ENCODE measurements at regions not wholly inside any gene's neighbourhood (a gene's known extent, or its start where the extent isn't known, plus 50 kb on each side); places are given as distances from the start of the nearest gene placed in this dataset.

DNA sequence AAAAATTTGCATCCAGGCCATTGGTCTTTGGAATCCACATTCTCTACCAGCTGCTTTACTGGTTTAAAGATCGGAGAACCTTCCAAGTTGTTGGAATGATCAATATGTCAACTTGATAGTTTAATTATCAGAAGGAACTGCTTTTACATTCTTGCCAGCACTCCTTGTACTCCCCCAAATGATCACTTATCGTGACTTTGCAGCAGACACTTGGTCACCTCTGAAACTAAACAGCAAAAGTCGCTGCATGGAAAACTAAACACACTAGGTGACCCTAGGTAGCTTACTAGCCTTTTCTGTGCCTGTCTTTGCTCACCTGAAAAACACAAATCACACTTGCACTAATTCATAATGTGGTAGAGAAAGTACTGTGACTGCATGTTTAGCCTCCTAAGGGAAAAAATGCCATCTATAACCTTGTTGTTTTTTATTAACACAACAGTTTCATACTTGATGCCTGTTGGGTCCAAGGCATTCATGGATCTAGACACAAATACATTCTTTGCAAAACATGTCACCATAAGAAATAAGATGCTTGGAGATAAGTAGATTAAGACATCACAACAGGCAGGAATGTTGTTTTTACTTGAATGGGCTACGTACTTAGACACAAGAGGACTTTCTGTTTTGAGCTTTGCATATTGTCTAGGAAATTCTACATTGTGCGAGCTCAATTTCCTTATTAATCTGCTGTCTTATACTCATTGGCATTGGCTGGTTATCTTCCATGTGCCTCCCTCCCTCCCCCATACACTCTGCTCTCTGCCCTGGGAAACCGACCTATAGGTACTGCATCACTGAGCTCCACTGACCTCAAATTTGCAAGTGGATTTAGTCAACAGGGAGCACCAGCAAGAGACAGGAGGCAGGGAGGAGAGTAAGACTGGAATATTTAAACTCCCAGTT lies 219.1 kb upstream of the STK17B start:
- DNase-seq (ENCODE audit: low spot score) = no peak

DNA sequence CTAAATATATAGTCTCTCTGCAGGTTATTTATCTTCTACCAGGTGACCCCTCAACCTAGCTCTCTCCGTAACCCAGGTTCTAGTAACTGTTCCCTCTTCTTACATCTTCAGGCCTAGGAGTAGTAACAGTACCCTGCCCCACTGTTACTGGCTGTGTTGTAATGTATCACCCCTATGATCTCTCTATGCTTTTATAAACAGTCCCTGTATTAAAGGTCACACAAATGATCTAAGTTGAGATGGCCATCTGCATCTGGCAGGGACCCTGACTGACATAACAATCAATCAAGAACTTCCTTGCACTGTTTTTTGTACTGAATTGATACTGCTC lies 219.7 kb upstream of the STK17B start:
- no peak for DNase-seq (ENCODE audit: low spot score)

DNA sequence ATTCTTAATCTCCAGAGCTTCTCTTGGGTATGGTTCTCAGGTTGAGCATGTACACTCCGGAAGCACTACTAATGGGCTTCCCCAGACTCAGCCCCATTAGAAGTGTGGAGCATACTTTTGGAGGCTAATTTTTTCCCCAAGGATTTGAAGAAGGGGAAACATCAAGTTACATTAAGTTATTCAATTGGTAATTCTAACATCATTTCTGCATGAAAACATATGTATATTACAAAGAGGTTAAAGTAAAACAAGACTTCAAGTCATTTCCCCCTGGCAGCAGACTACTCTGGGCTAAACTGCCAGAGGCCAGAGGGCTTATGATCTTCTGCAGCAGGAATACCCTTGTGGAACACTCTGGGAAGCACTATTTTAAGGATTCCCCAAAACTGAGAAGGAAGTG lies 227.7 kb upstream of the STK17B start:
- DNase-seq (ENCODE audit: low spot score) = no peak

DNA sequence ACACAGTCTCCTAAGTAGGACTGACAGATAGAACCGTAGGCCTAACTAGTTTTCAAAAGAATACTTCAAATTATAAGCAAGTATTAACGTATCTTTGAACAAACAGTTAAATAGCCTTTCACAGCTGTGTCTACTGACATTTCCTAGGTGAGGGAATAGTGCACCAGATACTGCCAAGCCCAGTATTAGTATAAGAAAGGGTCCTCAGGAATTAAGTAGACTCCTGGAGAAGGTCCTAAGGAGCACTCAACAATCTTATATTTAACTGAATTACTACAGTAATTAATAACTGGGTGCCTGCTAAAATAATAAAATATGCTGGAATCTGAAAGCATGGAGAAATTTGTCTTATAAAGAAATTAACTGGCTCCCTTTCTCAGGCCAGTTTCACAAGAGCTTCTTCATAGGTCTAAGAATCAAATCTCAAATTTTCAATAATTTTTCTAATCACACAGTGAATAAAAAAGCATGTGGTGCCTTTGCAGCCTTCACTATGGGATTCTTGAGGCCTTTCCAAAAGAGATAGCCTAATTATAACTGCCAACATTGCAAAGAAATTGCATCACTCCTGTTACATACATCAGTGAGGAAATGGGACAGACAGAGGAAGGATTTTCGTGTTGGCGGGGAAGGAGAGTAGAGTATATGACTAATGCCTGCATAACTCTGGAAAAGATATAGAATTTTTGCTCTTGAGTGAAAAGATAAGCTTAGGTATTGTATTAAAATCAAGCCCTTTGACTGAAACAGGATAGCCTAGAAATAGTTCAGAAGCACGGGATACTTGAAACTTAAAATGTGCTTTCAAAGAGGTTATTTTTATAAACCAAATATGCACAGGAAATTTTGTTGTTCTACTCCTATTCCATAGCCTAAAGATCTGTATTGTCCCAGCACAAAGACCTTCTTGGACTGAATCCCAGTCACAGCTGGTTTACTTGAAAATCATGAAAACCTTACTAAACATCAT lies 228.6 kb upstream of the STK17B start:
- peak; percentile 67 for DNase-seq (ENCODE audit: low spot score)

DNA sequence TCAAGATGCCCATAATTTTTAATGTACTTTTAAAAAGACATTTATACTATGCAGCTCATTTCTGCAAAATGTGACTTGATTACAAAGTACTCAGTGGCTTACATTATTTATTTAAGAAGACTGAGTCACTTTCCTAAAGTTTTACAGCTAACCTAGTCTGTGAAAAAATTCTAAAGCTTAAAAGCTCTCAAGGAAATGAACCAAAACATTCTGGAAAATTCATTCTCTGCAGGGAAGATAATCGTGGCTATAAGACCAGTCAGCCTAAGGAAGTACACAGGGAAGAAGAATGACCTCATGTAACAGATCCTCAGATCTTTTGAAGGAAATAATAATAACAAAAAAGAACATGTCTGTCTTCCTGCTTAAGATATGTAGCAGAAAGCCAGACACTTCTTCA lies 232.1 kb upstream of the STK17B start:
- peak; percentile 14 for DNase-seq (ENCODE audit: low spot score)

DNA sequence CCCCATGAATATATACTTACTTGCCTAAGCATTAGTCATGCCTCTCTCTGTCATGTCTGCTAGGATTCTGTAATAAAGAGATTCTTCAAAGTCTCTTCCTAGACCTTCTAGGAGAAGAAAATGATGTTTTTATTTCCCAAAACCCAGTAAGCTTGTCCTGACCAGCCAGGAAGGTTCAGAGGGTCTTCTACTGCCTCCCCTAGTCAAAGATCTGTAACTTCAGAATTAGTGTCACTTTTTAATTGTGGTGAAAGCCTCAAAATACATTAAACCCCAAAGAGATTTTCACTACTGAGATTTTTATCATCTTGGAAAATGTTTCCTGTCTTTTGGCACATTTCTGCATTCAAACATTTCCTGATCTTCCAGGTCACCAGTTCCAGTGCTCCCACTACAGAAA lies 232.9 kb upstream of the STK17B start:
- DNase-seq (ENCODE audit: low spot score) = no peak

DNA sequence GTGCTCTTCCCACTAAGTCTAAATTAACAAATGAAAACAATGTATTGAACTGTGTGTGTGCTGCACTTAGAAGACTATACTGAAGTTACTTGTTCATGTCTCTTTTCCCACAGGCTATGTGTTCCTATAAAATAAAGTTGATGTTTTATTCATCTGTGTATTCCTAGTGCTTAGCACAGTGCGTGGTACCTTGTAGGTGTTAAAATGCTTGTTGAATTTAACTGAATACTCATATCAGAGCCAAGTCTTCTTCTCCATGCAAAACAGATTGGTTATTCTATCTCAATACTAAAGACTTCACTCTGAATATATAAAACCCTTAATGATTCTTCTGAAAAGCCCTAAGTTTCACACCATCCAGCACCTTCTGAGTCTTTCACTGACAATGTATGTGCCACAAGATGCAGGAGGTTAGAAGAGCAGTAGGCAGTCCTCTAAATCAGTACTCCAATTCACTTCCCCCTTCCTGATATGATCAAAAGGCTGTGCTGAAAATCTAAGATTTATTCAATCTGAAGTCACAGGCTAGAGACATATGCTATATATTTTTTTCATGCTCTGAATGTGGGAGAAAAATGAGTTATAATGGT lies 231.7 kb upstream of the CCDC150 start:
- no peak for DNase-seq (ENCODE audit: low spot score)

DNA sequence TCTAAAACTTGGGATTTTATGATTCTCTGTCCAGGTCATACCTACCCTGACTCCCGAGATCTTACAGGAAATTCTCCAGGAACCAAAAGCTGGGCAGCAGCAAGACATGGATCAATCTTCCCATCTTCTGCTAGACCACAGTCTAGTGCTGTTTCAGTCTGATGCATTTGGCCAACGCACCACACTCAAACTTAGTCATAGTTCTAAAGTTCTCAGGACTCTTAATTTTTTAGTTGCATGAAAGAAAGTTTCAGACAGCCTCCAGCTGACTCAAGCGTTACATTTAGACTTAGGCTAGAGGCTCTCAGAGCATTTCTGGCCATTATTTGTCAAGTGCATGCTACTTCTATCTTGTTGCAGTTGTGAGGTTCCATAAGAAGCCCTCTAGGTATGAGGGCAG lies 230.1 kb upstream of the CCDC150 start:
- no peak for DNase-seq (ENCODE audit: low spot score)

DNA sequence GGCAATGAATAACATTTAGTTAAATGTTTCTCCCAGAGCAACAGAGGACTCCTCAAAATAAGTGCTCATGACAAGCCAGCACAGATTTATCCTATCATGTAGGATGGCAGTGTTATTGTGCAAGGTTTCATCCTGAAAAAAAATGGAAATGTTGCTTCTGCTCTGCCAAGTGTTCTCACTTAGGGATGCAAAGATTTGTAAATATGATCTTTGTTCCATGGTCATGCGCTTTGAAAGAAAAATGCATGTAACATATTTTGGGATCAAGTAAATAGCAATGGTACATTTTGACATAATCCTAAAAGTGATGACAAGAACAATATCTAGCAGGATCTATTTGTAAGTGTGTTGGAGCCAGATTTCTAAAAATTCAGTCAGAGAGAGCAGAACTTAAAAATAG lies 229.5 kb upstream of the CCDC150 start:
- no peak for DNase-seq (ENCODE audit: low spot score)

DNA sequence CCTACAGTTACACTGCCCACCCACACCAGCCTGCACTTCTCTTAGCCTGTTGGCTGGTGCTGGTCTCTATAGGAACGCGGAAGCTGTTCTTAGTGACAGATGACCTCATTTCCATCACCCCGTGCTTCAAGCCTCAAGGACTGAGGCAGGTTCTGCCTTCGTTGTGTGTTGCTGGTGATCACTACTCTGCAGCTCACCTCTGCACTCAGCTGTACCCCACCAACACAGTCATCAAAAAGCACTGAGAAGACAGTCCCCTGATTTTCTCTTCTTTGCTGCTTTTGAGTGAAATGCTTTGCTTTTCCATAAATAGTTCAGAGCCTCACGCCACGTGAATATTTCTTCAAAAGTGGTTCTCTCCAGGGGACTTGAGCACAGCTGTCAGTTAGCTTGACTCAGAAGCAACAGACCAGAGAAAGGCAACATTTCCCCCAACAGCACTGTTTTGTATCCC lies 225.7 kb upstream of the CCDC150 start:
- no peak for DNase-seq (ENCODE audit: low spot score)

DNA sequence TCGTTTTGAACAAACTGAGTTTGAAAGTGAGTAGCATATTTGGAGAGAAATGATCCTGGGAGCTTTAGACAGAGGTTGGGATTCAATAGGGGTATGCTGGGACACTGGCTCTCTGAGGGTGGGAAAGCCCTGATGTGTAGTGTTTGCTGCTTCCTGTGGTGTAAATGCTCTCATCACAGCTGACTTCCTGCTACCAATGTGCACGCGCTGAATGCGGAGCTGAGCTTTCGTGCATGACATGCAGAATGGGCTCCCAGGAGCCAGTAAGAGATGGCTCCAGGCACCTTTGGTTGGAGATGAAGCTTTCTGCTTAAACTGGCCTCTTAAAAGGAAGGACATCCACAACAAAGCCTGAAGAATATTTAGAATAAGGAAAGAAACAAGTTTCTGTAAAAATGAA lies 224.1 kb upstream of the CCDC150 start:
- no peak for DNase-seq (ENCODE audit: low spot score)

DNA sequence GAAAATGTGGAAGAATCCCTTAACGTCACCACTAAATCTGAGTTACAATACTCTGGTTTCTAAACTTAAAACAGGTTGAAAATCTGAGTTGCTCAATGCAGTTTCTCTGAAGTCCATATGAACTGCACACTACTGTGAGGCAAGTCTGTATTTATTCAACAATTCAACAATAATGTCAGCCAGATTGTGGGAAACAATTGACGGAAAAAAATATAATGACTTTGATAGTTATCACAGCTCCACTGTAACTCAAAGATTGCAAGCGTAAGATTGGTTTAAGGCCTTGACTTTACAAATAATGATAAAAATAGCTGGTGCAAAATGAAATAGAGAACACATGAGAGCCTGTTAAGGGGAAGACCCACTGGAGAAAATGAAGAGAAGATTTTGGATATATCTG lies 219.4 kb upstream of the CCDC150 start:
- DNase-seq (ENCODE audit: low spot score) = no peak

DNA sequence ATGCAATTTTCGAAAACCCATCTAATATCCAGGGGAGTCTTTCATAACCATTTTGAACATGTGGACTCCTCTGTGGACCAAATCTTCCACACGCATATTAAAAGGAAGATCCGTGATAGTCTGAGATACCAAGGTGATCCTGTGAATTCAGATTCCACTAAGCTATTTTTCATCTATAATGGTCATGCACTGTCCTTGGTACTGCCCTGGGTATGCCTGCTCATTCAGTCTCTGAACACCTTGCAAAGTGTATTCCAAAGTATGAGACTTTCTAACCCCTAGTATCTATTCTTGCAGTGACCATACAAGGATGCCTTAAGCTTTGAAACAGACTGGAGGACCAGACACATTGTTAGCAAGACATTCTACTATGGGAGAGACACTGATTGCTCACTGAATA lies 217.6 kb upstream of the CCDC150 start:
- DNase-seq (ENCODE audit: low spot score) = no peak

DNA sequence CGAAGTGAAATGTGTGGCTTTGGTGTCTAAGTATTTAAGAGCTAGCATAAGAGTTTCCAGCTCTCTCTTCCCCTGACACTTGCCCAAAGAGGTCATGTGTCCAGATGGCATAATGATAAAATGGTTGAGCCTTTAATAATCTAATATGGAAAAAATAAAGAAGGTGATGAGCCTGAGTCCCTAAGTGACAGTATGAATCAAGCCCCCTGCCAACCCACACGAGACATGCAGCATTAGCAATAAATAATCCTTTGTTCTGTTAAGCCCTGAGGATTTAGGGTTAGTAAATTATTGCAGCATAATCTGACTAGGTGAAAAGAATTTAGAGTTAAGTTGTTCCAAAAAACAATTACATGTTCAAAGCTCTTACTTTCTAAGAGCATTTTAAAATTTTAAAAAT lies 217.2 kb upstream of the CCDC150 start:
- DNase-seq (ENCODE audit: low spot score) = no peak

DNA sequence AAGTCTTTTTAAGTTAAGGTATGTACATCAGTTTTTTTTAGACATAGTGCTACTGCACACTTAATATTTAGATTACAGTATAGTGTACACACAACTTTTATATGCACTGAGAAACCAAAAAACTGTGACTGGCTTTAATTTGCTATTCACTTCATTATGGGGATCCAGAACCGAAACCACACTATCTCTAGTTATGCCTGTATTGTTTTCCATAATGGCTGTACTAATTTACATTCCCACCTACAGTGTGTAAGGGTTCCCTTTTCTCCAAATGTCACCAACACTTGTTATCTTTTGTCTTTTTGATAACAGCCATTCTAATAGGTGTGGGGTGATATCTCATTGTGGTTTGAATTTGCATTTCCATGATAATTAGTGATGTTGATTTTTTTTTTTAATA lies 213.4 kb upstream of the CCDC150 start:
- DNase-seq (ENCODE audit: low spot score) = no peak

DNA sequence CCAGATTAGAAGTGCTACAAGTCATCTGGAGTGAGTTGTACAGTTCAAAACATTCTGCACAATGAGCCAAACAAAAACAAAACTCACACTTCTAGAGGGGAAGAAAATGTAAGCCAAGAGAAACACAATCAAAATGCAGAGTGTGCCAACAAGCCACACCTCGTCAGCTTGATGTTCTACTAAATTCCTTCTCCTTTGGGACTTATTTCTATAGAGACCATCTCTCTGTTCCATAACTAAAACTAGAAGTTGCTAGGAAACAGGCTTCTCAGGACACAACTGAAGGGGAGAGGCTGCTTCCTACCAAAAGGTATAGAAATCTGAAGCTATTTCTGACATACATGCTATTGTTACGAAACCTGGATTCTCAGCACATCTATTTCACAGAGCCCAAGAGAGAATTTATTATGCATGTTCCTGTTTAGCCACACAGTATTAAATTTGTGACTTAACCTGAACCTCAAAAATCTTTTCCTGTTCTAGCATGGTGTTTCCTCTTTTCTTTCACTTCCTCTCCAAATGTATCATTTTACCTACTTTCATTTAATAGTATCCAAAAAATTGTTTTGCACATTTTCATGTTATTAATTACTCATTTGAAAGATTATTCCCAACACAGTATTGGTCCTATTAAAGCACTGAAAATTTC lies 211.4 kb upstream of the CCDC150 start:
- no peak for DNase-seq (ENCODE audit: low spot score)

DNA sequence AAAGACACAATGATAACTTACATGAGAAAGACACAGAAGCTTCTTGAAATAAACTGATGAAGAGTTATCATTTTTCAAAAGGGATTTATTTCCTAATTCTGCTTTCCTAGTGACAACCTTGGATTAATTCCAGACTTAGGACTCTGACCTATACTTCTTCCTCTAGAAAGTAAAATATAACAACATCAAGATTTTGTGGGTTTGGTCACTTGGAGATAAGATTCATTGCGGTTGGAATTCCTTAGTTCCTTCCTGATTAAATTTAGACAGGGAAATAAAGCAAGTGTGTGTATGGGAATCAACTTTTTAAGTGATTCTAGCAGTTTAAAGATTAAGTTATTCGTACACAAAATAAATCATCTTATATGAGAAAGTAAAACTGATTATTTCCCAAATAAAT lies 208.4 kb upstream of the CCDC150 start:
- DNase-seq (ENCODE audit: low spot score) = no peak

DNA sequence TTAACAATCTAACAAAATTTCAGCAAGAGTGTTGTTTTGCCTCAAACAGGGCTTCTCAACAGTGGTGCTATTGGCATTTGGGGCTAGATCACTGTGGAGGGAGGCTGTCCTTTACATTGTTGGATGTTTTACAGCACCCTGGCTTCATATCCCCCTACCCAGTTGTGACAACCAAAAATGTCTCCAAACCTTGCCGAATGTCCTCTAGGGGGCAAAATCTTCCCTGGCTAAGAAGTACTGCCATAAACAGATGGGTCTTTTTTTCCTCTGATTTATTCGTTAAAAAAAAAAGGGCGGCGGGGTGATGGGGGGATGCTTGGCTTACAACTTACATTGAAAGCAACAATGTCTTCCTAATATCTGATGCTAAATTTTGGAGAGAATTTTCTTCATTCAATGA lies 207.6 kb upstream of the CCDC150 start:
- DNase-seq (ENCODE audit: low spot score) = peak; percentile 20

DNA sequence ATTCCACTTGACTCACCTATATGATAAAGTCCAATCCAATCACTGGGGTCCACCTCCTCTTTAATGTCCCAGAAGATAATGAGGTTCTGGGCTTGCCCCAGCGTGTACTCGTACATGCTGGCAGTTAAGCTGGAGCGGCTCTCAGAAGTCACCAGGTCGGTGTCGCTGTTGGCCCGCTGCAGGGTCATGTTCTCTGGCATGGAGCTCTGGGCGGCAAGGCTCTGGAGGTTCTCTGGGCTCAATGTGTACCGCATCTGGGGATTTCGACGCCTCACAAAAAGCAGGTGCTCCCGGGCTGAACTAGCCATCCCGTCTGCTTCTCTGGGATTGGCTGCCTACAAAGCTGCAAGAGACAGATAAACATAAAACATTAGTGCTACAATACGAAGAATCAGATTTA lies 206.4 kb upstream of the CCDC150 start:
- no peak for DNase-seq (ENCODE audit: low spot score)

DNA sequence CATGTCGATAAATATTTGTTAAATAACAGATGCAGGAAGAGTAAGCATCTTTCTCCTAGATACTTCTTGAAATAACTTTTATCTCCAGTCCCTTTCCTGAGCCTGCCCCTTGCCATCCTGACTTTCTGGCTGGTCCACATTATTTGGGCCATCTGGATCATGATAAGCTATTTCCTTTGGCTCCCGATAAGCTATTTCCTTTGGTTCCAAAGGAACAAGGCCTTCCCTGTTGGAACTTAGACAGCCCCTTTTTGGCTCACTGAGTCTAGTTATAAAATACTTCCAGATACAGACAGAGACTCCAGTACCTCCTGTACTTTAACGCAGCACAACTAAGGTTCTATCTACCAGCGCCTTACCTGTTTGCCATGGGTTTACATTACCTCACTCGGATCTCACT lies 205.3 kb upstream of the CCDC150 start:
- no peak for DNase-seq (ENCODE audit: low spot score)

DNA sequence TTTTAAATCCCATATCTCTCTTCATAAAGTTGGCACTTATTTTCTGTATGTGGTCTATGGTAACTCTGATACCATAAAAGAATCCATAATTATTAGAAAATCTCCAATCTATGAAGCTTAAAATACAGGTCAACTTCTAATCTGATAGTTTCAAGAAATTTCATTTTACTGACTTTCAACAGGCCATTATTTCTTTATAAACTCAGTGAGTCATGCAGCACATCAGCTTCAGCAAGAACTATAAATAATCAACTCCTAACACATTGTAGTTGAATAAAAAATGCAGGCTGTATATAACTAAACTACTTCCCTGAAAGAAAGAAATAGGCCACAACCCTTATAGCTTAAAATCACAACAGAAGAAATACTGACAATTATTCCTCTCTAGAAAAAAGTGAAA lies 204.3 kb upstream of the CCDC150 start:
- DNase-seq (ENCODE audit: low spot score) = peak; percentile 24

DNA sequence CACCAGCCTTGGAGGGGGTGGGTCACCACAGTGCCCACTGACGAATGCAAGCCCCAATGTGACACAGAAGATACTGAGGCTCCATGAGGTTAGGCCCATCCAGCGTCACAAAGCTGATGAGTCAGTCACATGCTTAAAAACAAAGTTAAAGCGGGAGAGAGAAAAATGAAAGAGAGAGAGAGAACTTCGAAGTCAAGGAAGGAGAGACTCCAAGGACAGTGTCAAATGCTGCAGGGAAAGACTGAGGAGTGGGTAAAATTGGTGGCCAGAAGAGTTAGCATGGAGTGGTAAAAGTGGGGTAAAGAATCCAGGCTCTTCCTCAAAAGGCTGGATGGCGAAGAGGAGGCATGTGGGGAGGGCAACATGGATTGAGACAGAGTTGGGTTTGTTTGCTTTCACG lies 201.9 kb upstream of the CCDC150 start:
- DNase-seq (ENCODE audit: low spot score) = no peak

All from AG20443 (cell line).